CD14-positive monocyte (primary cell): ENCODE measurements at regions not wholly inside any gene's neighbourhood (a gene's known extent, or its start where the extent isn't known, plus 50 kb on each side); places are given as distances from the start of the nearest gene placed in this dataset.

Source experiments
- DNase-seq, 3 donors: peaks; one replicate each; pipeline ENCODE4 v3.0.0-alpha.2; 2011 to 2022
- H2AFZ ChIP-seq: 2 replicates; pipeline ENCODE4 v1.6.0; 2012; ENCODE audit warnings: mild to moderate bottlenecking, low read depth, low read length, inconsistent platforms; ENCODE audit not compliant: insufficient read depth, poor library complexity, severe bottlenecking
- H3K27ac ChIP-seq, 2 donors: 1 replicate in 1 of 2; 2 replicates in 1 of 2; pipeline ENCODE4 v1.5.1; 2012 to 2013; ENCODE audit warnings: low read length in 2 of 2, control low read depth in 1 of 2, inconsistent platforms in 1 of 2, low read depth in 1 of 2, mild to moderate bottlenecking in 1 of 2
- H3K27me3 ChIP-seq, 2 donors: one replicate each; pipeline versions ENCODE4 v1.6.0 to v1.6.1; 2011 to 2013; ENCODE audit warnings: low read length in 2 of 2; ENCODE audit not compliant: control insufficient read depth in 2 of 2, insufficient read depth in 2 of 2
- H3K36me3 ChIP-seq, 2 donors: replicated peaks in 1 of 2; 1 replicate in 1 of 2; 2 replicates in 1 of 2; pipeline versions ENCODE4 v1.5.1 to v1.6.1; 2012 to 2013; ENCODE audit warnings: low read length in 2 of 2, control low read depth in 1 of 2, inconsistent platforms in 1 of 2, mild to moderate bottlenecking in 1 of 2; ENCODE audit not compliant: insufficient read depth in 2 of 2, control insufficient read depth in 1 of 2
- H3K4me1 ChIP-seq, 2 donors: 1 replicate in 1 of 2; 2 replicates in 1 of 2; pipeline versions ENCODE4 v1.5.1 to v1.6.1; 2012 to 2013; ENCODE audit warnings: low read length in 2 of 2, control low read depth in 1 of 2, inconsistent platforms in 1 of 2, mild to moderate bottlenecking in 1 of 2, moderate library complexity in 1 of 2; ENCODE audit not compliant: insufficient read depth in 2 of 2, control insufficient read depth in 1 of 2
- H3K4me2 ChIP-seq: replicated peaks from 2 replicates; pipeline ENCODE3; 2012; ENCODE audit warnings: low read length, moderate library complexity, mild to moderate bottlenecking; ENCODE audit not compliant: poor library complexity, severe bottlenecking; ENCODE audit errors: extremely low read depth
- H3K4me3 ChIP-seq, 3 experiments: fragments of 200-600 bp in 1 of 3; sonication (generic) in 1 of 3; replicated peaks in 1 of 3; 1 replicate in 2 of 3; 2 replicates in 1 of 3; pipeline ENCODE4 v1.5.1; 2011 to 2013; ENCODE audit warnings: low read length in 3 of 3, mild to moderate bottlenecking in 3 of 3, control low read depth in 2 of 3, low read depth in 2 of 3, inconsistent platforms in 1 of 3, moderate library complexity in 1 of 3
- H3K79me2 ChIP-seq: 2 replicates; pipeline ENCODE4 v1.6.0; 2012; ENCODE audit warnings: mild to moderate bottlenecking, control low read depth, inconsistent platforms, low read length, moderate library complexity; ENCODE audit not compliant: insufficient read depth
- H3K9ac ChIP-seq: 2 replicates; pipeline ENCODE4 v1.6.0; 2017; ENCODE audit warnings: low read length, mild to moderate bottlenecking; ENCODE audit not compliant: insufficient read depth, poor library complexity, severe bottlenecking
- H3K9me3 ChIP-seq, 2 donors: replicated peaks in 1 of 2; 1 replicate in 1 of 2; 2 replicates in 1 of 2; pipeline versions ENCODE4 v1.5.1 to v1.6.1; 2012 to 2013; ENCODE audit warnings: low read length in 2 of 2, control low read depth in 1 of 2; ENCODE audit not compliant: control insufficient read depth in 1 of 2, insufficient read depth in 1 of 2
- H4K20me1 ChIP-seq: 2 replicates; pipeline ENCODE4 v1.6.0; 2012; ENCODE audit warnings: mild to moderate bottlenecking, low read length, control low read depth, moderate library complexity; ENCODE audit not compliant: insufficient read depth
- H3K27ac Mint-ChIP-seq, 7 donors: one replicate each; pipeline ENCODE4 v1.8.0; 2020; ENCODE audit warnings: mild to moderate bottlenecking in 7 of 7, mixed read lengths in 7 of 7, moderate library complexity in 6 of 7, inconsistent platforms in 2 of 7
- H3K27me3 Mint-ChIP-seq, 3 donors: one replicate each; pipeline ENCODE4 v1.8.0; 2021 to 2022; ENCODE audit warnings: low read depth in 3 of 3, mild to moderate bottlenecking in 3 of 3, mixed read lengths in 3 of 3, moderate library complexity in 3 of 3, inconsistent platforms in 1 of 3
- H3K36me3 Mint-ChIP-seq, 2 donors: one replicate each; pipeline ENCODE4 v1.8.0; 2020; ENCODE audit warnings: mixed read lengths in 2 of 2, inconsistent platforms in 1 of 2, mild to moderate bottlenecking in 1 of 2
- H3K4me1 Mint-ChIP-seq: one replicate; pipeline ENCODE4 v1.8.0; 2020; ENCODE audit warnings: mild to moderate bottlenecking, mixed read lengths
- H3K4me3 Mint-ChIP-seq, 2 donors: one replicate each; pipeline ENCODE4 v1.8.0; 2020; ENCODE audit warnings: mild to moderate bottlenecking in 2 of 2, mixed read lengths in 2 of 2, moderate library complexity in 1 of 2
- H3K9me3 Mint-ChIP-seq, 7 donors: one replicate each; pipeline ENCODE4 v1.8.0; 2020 to 2022; ENCODE audit warnings: mixed read lengths in 7 of 7, mild to moderate bottlenecking in 6 of 7, moderate library complexity in 6 of 7, inconsistent platforms in 2 of 7
- WGBS: methylation state at CpG from one replicate; pipeline ENCODE4 v1.1.5; 2013; ENCODE audit warnings: missing lambda C conversion rate; ENCODE audit not compliant: insufficient coverage; 5-methylcytosine and 5-hydroxymethylcytosine counted together
- intact Hi-C, 2 donors: fragments of 100-400 bp; cut with micrococcal nuclease; formaldehyde crosslinking; loops; one replicate each; pipeline versions ENCODE4 v1.15.0 to v1.15.1; 2023
- TF ChIP-seq, protein P1 (sequence below): fragments of 200-600 bp; IDR thresholded peaks from one replicate; pipeline ENCODE4 v1.8.0; 2022; ENCODE audit warnings: antibody characterized with exemption, mild to moderate bottlenecking

DNA sequence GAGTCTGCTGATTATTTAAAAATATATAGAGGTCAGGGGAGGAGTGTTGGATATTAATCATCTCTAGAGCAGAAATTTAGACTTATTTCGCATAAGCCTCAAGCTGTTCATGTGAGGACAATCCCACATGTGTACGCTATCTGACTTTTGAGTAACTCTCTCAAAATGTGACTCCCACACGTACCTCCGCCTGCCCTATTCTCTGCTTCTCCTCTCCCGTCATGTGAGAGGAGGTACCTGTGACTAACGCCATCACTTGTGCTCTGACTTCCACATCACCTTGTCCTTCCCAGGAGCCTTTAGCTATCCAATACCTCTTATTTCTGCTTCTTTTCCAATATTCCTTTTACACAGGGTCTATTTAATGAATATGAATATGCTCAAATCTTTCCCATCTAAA is 119.3 kb upstream of the CALCR start:
- Histone ChIP-seq H3K36me3 (no peaks in the 10 kb centered on the region), H4K20me1 (no peaks in the 10 kb centered on the region), H3K4me3 (no peak overlapping the region), H3K27me3 (no peaks in the 10 kb centered on the region), H3K79me2 (no peaks in the 10 kb centered on the region), H3K27ac (no peak overlapping the region), H3K9ac (no peak overlapping the region), H2AFZ (no peak overlapping the region), H3K9me3 (no peaks in the 10 kb centered on the region), H3K4me1 (no peaks in the 10 kb centered on the region), H3K4me2 (no peak overlapping the region)
- Mint-ChIP-seq H3K27me3 (no peaks in the 10 kb centered on the region), H3K4me1 (no peaks in the 10 kb centered on the region), H3K27ac (no peak overlapping the region), H3K9me3 (no peaks in the 10 kb centered on the region), H3K4me3 (no peak overlapping the region), H3K36me3 (no peaks in the 10 kb centered on the region)
- WGBS = 96% methylated on average over 3 of the region's 6 CpGs
- TF ChIP-seq, protein P1, sequence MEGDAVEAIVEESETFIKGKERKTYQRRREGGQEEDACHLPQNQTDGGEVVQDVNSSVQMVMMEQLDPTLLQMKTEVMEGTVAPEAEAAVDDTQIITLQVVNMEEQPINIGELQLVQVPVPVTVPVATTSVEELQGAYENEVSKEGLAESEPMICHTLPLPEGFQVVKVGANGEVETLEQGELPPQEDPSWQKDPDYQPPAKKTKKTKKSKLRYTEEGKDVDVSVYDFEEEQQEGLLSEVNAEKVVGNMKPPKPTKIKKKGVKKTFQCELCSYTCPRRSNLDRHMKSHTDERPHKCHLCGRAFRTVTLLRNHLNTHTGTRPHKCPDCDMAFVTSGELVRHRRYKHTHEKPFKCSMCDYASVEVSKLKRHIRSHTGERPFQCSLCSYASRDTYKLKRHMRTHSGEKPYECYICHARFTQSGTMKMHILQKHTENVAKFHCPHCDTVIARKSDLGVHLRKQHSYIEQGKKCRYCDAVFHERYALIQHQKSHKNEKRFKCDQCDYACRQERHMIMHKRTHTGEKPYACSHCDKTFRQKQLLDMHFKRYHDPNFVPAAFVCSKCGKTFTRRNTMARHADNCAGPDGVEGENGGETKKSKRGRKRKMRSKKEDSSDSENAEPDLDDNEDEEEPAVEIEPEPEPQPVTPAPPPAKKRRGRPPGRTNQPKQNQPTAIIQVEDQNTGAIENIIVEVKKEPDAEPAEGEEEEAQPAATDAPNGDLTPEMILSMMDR = no peak
- intact Hi-C loops = no loop called here
- no peak for DNase-seq

GRCh38 chr7:93690021-93690420 is 115.5 kb upstream of the CALCR start:
- Histone ChIP-seq H3K27me3 (no peaks in the 10 kb centered on the region), H4K20me1 (no peaks in the 10 kb centered on the region), H3K4me2 (no peak overlapping the region), H2AFZ (no peak overlapping the region), H3K79me2 (no peaks in the 10 kb centered on the region), H3K9ac (no peak overlapping the region), H3K36me3 (no peaks in the 10 kb centered on the region), H3K9me3 (no peaks in the 10 kb centered on the region), H3K27ac (no peak overlapping the region), H3K4me3 (no peak overlapping the region), H3K4me1 (no peaks in the 10 kb centered on the region)
- WGBS = 75% methylated on average over 2 of the region's 2 CpGs
- Mint-ChIP-seq H3K27me3 (peaks cover 0 to 1% (median 0%) of the 10 kb centered on the region in 3 donors), H3K9me3 (no peaks in the 10 kb centered on the region), H3K36me3 (no peaks in the 10 kb centered on the region), H3K4me1 (no peaks in the 10 kb centered on the region), H3K4me3 (no peak overlapping the region), H3K27ac (no peak overlapping the region)
- DNase-seq = no peak
- intact Hi-C loops = no loop called here
- TF ChIP-seq, protein P1 = no peak
